ENCODE measurements at regions not wholly inside any gene's neighbourhood (a gene's known extent, or its start where the extent isn't known, plus 50 kb on each side); places are given as distances from the start of the nearest gene placed in this dataset.

GRCh38 chr10:47156873-47157272 is 143.1 kb upstream of the GDF10 start:
- H3K79me2 ChIP-seq (ENCODE audit: control insufficient read depth, insufficient read depth, low read length), result no peaks in the 10 kb centered on the region
- no peaks in the 10 kb centered on the region for H3K27me3 ChIP-seq (ENCODE audit: control insufficient read depth, insufficient read depth, low read length)
- H3K9me3 ChIP-seq (ENCODE audit: control insufficient read depth, insufficient read depth, low read depth, low read length), result no peaks in the 10 kb centered on the region
- H3K9ac ChIP-seq (ENCODE audit: insufficient read depth, low read length), result no peak overlapping the region
- no peak overlapping the region for H3K4me3 ChIP-seq (replicated peaks in 1 of 4; ENCODE audit: control extremely low read depth in 1 of 4, insufficient read depth in 1 of 4, low read depth in 3 of 4, low read length in 4 of 4)
- DNase-seq (ENCODE audit: low read depth in 2 of 2), result no peak
- no peak for TF ChIP-seq EZH2 (IDR thresholded peaks at IDR 0.05; ENCODE audit: low read length, missing control alignments)
- TF ChIP-seq, protein P1, sequence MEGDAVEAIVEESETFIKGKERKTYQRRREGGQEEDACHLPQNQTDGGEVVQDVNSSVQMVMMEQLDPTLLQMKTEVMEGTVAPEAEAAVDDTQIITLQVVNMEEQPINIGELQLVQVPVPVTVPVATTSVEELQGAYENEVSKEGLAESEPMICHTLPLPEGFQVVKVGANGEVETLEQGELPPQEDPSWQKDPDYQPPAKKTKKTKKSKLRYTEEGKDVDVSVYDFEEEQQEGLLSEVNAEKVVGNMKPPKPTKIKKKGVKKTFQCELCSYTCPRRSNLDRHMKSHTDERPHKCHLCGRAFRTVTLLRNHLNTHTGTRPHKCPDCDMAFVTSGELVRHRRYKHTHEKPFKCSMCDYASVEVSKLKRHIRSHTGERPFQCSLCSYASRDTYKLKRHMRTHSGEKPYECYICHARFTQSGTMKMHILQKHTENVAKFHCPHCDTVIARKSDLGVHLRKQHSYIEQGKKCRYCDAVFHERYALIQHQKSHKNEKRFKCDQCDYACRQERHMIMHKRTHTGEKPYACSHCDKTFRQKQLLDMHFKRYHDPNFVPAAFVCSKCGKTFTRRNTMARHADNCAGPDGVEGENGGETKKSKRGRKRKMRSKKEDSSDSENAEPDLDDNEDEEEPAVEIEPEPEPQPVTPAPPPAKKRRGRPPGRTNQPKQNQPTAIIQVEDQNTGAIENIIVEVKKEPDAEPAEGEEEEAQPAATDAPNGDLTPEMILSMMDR (conservative IDR thresholded peaks at IDR 0.05 in 1 of 2, IDR thresholded peaks at IDR 0.05 in 1 of 2; ENCODE audit: low read depth in 1 of 2, low read length in 2 of 2), result no peak
- H3K27ac ChIP-seq (ENCODE audit: insufficient read depth, low read length), result no peak overlapping the region
- no peaks in the 10 kb centered on the region for H3K36me3 ChIP-seq (ENCODE audit: control insufficient read depth, insufficient read depth, low read length)
- no peak overlapping the region for H3K4me2 ChIP-seq (ENCODE audit: extremely low read depth, insufficient read depth, low read length)
- H3K4me1 ChIP-seq (ENCODE audit: control insufficient read depth, extremely low read depth, insufficient read depth, low read length), result no peaks in the 10 kb centered on the region
- H2AFZ ChIP-seq (ENCODE audit: low read length), result no peak overlapping the region
- no peaks in the 10 kb centered on the region for H4K20me1 ChIP-seq (ENCODE audit: control insufficient read depth, extremely low read depth, insufficient read depth, low read length)

GRCh38 chr10:47158116-47159071 is 141.6 kb upstream of the GDF10 start:
- H2AFZ ChIP-seq (ENCODE audit: low read length), result no peak overlapping the region
- H3K79me2 ChIP-seq (ENCODE audit: control insufficient read depth, insufficient read depth, low read length), result no peaks in the 10 kb centered on the region
- H3K9ac ChIP-seq (ENCODE audit: insufficient read depth, low read length), result no peak overlapping the region
- no peaks in the 10 kb centered on the region for H4K20me1 ChIP-seq (ENCODE audit: control insufficient read depth, extremely low read depth, insufficient read depth, low read length)
- no peak overlapping the region for H3K27ac ChIP-seq (ENCODE audit: insufficient read depth, low read length)
- TF ChIP-seq, protein P1 (conservative IDR thresholded peaks at IDR 0.05 in 1 of 2, IDR thresholded peaks at IDR 0.05 in 1 of 2; ENCODE audit: low read depth in 1 of 2, low read length in 2 of 2), result no peak
- no peak for TF ChIP-seq EZH2 (IDR thresholded peaks at IDR 0.05; ENCODE audit: low read length, missing control alignments)
- H3K27me3 ChIP-seq (ENCODE audit: control insufficient read depth, insufficient read depth, low read length), result no peaks in the 10 kb centered on the region
- H3K9me3 ChIP-seq (ENCODE audit: control insufficient read depth, insufficient read depth, low read depth, low read length), result no peaks in the 10 kb centered on the region
- no peaks in the 10 kb centered on the region for H3K4me1 ChIP-seq (ENCODE audit: control insufficient read depth, extremely low read depth, insufficient read depth, low read length)
- no peak overlapping the region for H3K4me2 ChIP-seq (ENCODE audit: extremely low read depth, insufficient read depth, low read length)
- no peaks in the 10 kb centered on the region for H3K36me3 ChIP-seq (ENCODE audit: control insufficient read depth, insufficient read depth, low read length)
- H3K4me3 ChIP-seq (replicated peaks in 1 of 4; ENCODE audit: control extremely low read depth in 1 of 4, insufficient read depth in 1 of 4, low read depth in 3 of 4, low read length in 4 of 4), result no peak overlapping the region
- no peak for DNase-seq (ENCODE audit: low read depth in 2 of 2)

- peaks cover 5% of the 10 kb centered on the region for H3K4me1 ChIP-seq (ENCODE audit: control insufficient read depth, extremely low read depth, insufficient read depth, low read length)
- H3K4me3 ChIP-seq (replicated peaks in 1 of 4; ENCODE audit: control extremely low read depth in 1 of 4, insufficient read depth in 1 of 4, low read depth in 3 of 4, low read length in 4 of 4), result no peak overlapping the region
- TF ChIP-seq, protein P1 (conservative IDR thresholded peaks at IDR 0.05 in 1 of 2, IDR thresholded peaks at IDR 0.05 in 1 of 2; ENCODE audit: low read depth in 1 of 2, low read length in 2 of 2), result no peak
- TF ChIP-seq EZH2 (IDR thresholded peaks at IDR 0.05; ENCODE audit: low read length, missing control alignments), result no peak
- H2AFZ ChIP-seq (ENCODE audit: low read length), result no peak overlapping the region
- no peaks in the 10 kb centered on the region for H3K9me3 ChIP-seq (ENCODE audit: control insufficient read depth, insufficient read depth, low read depth, low read length)
- no peaks in the 10 kb centered on the region for H3K27me3 ChIP-seq (ENCODE audit: control insufficient read depth, insufficient read depth, low read length)
- H3K4me2 ChIP-seq (ENCODE audit: extremely low read depth, insufficient read depth, low read length), result no peak overlapping the region
- peak overlapping the region; percentile 68 for H3K27ac ChIP-seq (ENCODE audit: insufficient read depth, low read length)
- DNase-seq (ENCODE audit: low read depth in 2 of 2), result peak in 1 of 2 donors; percentile 22
- H3K9ac ChIP-seq (ENCODE audit: insufficient read depth, low read length), result no peak overlapping the region
- H4K20me1 ChIP-seq (ENCODE audit: control insufficient read depth, extremely low read depth, insufficient read depth, low read length), result no peaks in the 10 kb centered on the region
- no peaks in the 10 kb centered on the region for H3K79me2 ChIP-seq (ENCODE audit: control insufficient read depth, insufficient read depth, low read length)
- no peaks in the 10 kb centered on the region for H3K36me3 ChIP-seq (ENCODE audit: control insufficient read depth, insufficient read depth, low read length)
Measured at GRCh38 chr10:47159361-47160260, 140.4 kb upstream of the GDF10 start.

All from fibroblast of lung (primary cell).